K562 (cell line): ENCODE measurements at regions not wholly inside any gene's neighbourhood (a gene's known extent, or its start where the extent isn't known, plus 50 kb on each side); places are given as distances from the start of the nearest gene placed in this dataset.

Source experiments
- CTCF ChIP-seq, 3 experiments: IDR thresholded peaks in 2 of 3; conservative IDR thresholded peaks in 1 of 3; 2 replicates each; pipeline ENCODE4 v1.5.1; 2011 to 2012; ENCODE audit warnings: low read length in 3 of 3, mild to moderate bottlenecking in 3 of 3, control low read depth in 2 of 3, improper control_type of control experiment in 1 of 3, inconsistent platforms in 1 of 3, low read depth in 1 of 3, mixed read lengths in 1 of 3, moderate library complexity in 1 of 3; ENCODE audit not compliant: insufficient read depth in 2 of 3
- E2F4 ChIP-seq: sonication (generic); formaldehyde crosslinking; IDR thresholded peaks from 2 replicates; pipeline ENCODE4 v1.8.0; 2022; ENCODE audit warnings: mild to moderate bottlenecking, low read depth, missing genetic modification reagents
- E2F8 ChIP-seq: fragments of 450-650 bp; IDR thresholded peaks from 2 replicates; pipeline ENCODE4 v1.7.1; 2018; ENCODE audit warnings: mild to moderate bottlenecking, low read depth; ENCODE audit not compliant: partially characterized antibody
- ETS2 ChIP-seq: IDR thresholded peaks from 2 replicates; pipeline ENCODE4 v1.6.1; 2016; ENCODE audit warnings: borderline replicate concordance, missing genetic modification characterization, mild to moderate bottlenecking, moderate library complexity, missing compliant biosample characterization; ENCODE audit not compliant: poor library complexity, severe bottlenecking
- IRF2 ChIP-seq: sonication (generic); formaldehyde crosslinking; IDR thresholded peaks from 2 replicates; pipeline ENCODE4 v1.8.1; 2022; ENCODE audit warnings: mild to moderate bottlenecking, missing genetic modification reagents
- KLF10 ChIP-seq: fragments of 250-450 bp; sonication (Bioruptor Pico); IDR thresholded peaks from 2 replicates; pipeline ENCODE4 v1.6.1; 2021; ENCODE audit warnings: matching md5 sums
- NR2C2 ChIP-seq, 2 experiments: fragments of 200-800 bp in 1 of 2; sonication (Bioruptor generic) in 1 of 2; sonication (generic) in 1 of 2; formaldehyde crosslinking in 1 of 2; IDR thresholded peaks; 2 replicates each; pipeline versions ENCODE4 v1.6.1 to v1.8.0; 2016 to 2022; ENCODE audit warnings: mild to moderate bottlenecking in 1 of 2, missing compliant biosample characterization in 1 of 2, missing genetic modification characterization in 1 of 2, missing genetic modification reagents in 1 of 2
- RERE ChIP-seq: sonication (generic); formaldehyde crosslinking; IDR thresholded peaks from 2 replicates; pipeline ENCODE4 v1.8.0; 2023; ENCODE audit warnings: missing genetic modification reagents, mild to moderate bottlenecking, borderline replicate concordance
- SIX5 ChIP-seq, 2 experiments: IDR thresholded peaks; 2 replicates each; pipeline ENCODE4 v1.6.1; 2011; ENCODE audit warnings: low read length in 2 of 2, borderline replicate concordance in 1 of 2, low read depth in 1 of 2, mild to moderate bottlenecking in 1 of 2, moderate library complexity in 1 of 2; ENCODE audit not compliant: insufficient read depth in 1 of 2
- TAF1 ChIP-seq: IDR thresholded peaks from 2 replicates; pipeline ENCODE4 v1.6.1; 2011; ENCODE audit warnings: mild to moderate bottlenecking, low read length, moderate library complexity; ENCODE audit not compliant: insufficient read depth, control insufficient read depth, severe bottlenecking; ENCODE audit errors: extremely low read depth
- ZC3H4 ChIP-seq: sonication (generic); formaldehyde crosslinking; IDR thresholded peaks from 2 replicates; pipeline ENCODE4 v1.9.0; 2021; ENCODE audit warnings: missing genetic modification reagents, borderline replicate concordance

GRCh38 chr15:95520511-95520910, 810.0 kb upstream of the NR2F2 start:
- no peak for TF ChIP-seq CTCF (IDR thresholded peaks at IDR 0.05 in 2 of 3, conservative IDR thresholded peaks at IDR 0.05 in 1 of 3; ENCODE audit: insufficient read depth in 2 of 3, low read depth in 1 of 3, low read length in 3 of 3)
- TF ChIP-seq RERE (CRISPR knock-in tag) = no peak
- TF ChIP-seq SIX5 (IDR thresholded peaks at IDR 0.05; ENCODE audit: borderline replicate concordance in 1 of 2, insufficient read depth in 1 of 2, low read depth in 1 of 2, low read length in 2 of 2) = no peak
- TF ChIP-seq ETS2 (tag) = no peak
- no peak for TF ChIP-seq E2F8
- no peak for TF ChIP-seq NR2C2 (CRISPR knock-in tag; IDR thresholded peaks at IDR 0.05)
- TF ChIP-seq NR2C2 (tag; IDR thresholded peaks at IDR 0.05) = no peak
- TF ChIP-seq E2F4 (CRISPR knock-in tag) = no peak
- no peak for TF ChIP-seq KLF10 (CRISPR knock-in tag)
- no peak for TF ChIP-seq IRF2 (CRISPR knock-in tag)
- no peak for TF ChIP-seq TAF1
- no peak for TF ChIP-seq ZC3H4
